ENCODE measurements at regions not wholly inside any gene's neighbourhood (a gene's known extent, or its start where the extent isn't known, plus 50 kb on each side); places are given as distances from the start of the nearest gene placed in this dataset.

GRCh38 chr7:121525155-121525819 lies 129.2 kb upstream of the FAM3C start:
- DNase-seq (ENCODE audit: low spot score) = no peak

DNA sequence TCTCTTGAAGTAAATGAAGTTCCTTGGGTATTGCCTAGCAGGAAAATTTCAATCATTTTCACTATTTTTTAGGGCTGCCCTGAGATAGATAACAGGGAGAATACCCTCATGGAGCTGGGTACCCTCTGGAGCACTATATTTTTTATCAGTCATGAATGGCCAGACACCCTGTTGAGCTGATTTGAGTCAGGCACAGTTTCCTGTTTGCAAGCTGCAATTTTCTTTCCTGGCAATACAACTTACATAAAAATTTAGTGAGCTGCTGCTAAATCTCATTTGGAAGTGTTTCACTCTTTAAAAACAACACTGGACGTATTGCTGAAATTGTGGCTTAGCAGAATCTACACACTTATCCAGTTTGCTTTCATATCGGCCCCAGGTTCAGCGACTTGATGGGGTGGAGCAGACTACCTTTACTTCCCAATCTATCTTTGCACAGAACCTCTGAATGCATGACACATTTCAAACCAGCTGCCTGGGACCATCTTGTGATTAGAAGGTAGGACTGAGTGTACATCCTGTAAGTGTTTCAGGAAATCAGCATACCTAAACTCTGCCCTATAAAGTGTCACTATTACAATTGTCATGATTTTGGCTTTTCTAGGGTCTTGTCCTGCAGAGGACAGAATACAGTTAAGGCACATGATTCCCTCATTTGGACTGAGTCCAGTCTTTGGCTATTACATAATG lies 125.7 kb upstream of the FAM3C start:
- no peak for DNase-seq (ENCODE audit: low spot score)

DNA sequence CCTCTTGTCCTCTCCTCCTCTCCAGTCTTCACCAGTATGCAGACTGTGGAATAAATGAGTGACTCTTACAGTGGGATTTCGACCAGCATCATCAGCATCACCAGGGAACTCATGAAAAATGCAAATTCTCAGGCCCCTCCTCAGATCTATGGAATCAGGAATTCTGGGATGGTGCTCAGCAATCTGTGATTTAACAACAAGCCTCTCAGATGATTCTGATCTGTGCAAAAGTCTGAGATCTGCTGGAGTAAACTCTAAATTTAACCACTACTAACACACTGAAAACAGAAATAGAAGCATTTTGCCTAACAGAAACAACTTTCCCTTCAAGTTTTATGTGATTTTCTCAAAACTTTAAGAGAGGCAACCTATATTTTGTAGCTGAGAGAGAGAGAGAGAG lies 124.8 kb upstream of the FAM3C start:
- no peak for DNase-seq (ENCODE audit: low spot score)

- no peak for DNase-seq (ENCODE audit: low spot score)
Observed at GRCh38 chr7:121519548-121520521, 123.7 kb upstream of the FAM3C start.

DNA sequence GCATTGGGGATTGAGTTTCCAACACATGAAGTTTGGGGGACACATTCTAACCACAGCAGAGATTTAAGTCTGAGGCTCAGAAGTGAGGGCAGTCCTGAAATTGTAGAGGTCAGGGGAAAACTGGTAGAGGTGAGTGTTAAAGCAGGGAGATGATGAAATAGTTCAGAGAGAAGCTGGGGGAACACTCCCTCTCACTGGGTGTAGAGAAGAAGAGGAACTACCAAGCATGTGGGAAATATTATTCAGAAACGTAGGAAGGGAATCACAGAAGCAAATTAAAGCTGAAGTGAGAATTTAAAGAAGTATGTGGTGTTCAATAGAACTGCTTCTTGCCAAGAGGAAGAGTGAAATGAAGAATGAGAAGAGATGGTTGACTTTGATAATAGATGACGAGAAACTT lies 121.5 kb upstream of the FAM3C start:
- no peak for DNase-seq (ENCODE audit: low spot score)

DNA sequence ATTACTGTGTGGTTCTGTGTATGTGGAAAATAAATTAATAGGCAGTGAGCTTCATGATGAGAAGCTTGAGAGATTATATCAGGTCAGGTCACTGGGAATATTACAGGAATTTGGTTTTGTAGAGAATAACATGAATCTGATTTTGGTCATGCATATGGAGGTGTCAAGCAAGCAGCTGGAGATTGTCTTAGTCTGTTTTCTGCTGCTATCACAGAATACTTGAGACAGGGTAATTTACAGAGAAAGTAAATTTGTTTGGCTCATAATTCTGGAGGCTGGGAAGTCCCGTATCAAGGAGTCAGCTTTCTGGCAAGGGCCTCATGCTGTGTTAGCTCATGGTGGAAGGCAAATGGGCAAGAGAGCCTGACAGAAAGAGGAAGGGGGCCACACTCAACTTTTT lies 120.7 kb upstream of the FAM3C start:
- no peak for DNase-seq (ENCODE audit: low spot score)

DNA sequence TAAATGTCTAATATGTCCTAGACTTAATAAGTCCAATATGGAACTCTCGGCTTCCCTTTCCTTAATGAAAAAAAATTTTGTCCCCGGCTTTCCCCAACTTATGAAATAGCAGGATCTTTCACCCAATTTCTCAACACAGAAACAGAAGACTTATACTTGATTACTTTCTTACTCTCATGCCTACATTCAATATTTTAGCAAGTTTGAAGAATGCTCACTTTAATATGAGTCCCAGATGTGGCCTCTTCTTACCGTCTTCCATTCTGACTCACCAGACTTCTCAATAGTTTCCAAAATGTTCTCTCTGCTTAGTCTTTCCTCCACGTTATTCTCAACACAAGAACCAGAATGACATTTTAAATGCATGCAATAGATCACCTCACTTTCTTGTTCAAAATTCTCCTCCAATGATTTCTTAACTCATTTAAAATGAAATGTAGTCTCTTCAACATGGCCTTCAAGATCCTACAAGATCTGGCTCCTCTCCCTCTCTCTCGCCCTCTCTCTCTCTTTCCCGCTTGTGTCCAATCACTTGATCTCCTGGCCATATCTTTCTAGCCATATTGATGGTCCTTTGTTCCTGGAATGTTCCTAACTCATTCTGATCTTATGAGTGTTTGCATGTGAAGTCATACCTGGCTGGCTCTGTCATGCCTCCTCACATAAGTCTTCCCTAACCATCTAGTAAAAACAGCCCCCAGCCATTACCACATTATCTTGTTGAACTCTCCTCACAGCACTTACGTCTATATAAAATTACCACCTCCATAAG lies 119.7 kb upstream of the FAM3C start:
- no peak for DNase-seq (ENCODE audit: low spot score)

- no peak for DNase-seq (ENCODE audit: low spot score)
Observed at GRCh38 chr7:121515229-121515628, 119.1 kb upstream of the FAM3C start.

- DNase-seq (ENCODE audit: low spot score) = no peak
Observed at GRCh38 chr7:121513105-121513504, 117.0 kb upstream of the FAM3C start.

- DNase-seq (ENCODE audit: low spot score) = no peak
Observed at GRCh38 chr7:121510858-121511482, 114.9 kb upstream of the FAM3C start.

DNA sequence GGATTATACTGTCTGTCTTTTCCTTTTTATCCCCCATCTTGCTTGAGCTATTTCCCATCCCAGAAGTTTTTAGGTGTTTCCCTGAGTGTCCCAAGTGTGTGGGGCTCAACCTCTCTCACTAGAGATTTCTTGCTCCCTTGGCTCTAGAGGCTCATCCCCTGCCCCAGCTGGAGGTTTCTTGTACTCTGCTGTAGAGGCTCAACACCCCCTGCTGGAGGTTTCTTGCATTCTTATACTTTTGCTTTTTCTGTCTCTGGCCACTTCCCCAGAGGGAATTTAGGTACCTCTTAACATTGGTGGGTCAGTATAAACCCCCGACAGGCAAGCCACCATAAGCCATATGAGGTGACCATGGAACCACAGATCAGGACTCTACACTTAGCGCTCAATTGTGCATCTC lies 114.2 kb upstream of the FAM3C start:
- DNase-seq (ENCODE audit: low spot score) = no peak

GRCh38 chr7:121505540-121506182 lies 109.6 kb upstream of the FAM3C start:
- no peak for DNase-seq (ENCODE audit: low spot score)

DNA sequence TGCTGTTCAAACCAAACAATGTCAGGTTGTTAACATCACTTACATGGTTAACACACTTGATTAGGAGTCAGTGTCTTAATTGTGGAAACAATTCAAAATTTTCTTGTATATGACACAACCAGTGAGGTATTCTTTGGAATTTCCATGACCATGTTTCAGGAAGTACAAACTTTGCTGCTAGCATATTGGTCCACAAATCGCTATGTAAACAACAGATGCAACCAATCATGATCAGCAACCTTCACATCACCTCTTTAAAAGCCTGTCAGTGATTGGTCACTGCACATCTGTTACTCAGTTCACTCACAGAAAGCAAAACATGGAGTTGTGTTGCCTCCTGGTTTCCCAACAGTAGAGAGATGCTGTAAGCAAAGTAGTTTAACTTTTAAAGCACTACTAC lies 108.9 kb upstream of the FAM3C start:
- DNase-seq (ENCODE audit: low spot score) = no peak

DNA sequence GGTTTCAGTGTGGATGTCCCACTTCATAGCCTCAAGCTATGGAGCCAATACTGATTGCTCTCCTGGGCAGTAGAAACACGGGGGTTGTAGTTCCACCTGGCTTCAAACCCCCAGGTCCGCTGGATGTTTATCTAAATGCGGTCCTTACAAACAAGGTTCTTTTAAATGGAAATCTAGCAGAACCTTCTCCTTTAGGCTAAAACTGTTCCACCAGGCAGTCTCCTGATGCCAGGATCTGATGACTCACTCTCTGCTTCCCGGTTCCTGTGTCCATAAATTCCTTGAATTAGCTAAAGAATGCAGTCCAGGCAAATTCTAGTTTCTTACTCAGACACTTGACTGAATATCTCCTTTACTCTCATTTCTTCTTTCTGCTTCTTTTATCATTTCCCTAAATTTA lies 108.4 kb upstream of the FAM3C start:
- DNase-seq (ENCODE audit: low spot score) = no peak

- no peak for DNase-seq (ENCODE audit: low spot score)
Observed at GRCh38 chr7:121503730-121504129, 107.6 kb upstream of the FAM3C start.

- DNase-seq (ENCODE audit: low spot score) = no peak
Observed at GRCh38 chr7:121503039-121503438, 106.9 kb upstream of the FAM3C start.

GRCh38 chr7:121501566-121501965 lies 105.5 kb upstream of the FAM3C start:
- no peak for DNase-seq (ENCODE audit: low spot score)

DNA sequence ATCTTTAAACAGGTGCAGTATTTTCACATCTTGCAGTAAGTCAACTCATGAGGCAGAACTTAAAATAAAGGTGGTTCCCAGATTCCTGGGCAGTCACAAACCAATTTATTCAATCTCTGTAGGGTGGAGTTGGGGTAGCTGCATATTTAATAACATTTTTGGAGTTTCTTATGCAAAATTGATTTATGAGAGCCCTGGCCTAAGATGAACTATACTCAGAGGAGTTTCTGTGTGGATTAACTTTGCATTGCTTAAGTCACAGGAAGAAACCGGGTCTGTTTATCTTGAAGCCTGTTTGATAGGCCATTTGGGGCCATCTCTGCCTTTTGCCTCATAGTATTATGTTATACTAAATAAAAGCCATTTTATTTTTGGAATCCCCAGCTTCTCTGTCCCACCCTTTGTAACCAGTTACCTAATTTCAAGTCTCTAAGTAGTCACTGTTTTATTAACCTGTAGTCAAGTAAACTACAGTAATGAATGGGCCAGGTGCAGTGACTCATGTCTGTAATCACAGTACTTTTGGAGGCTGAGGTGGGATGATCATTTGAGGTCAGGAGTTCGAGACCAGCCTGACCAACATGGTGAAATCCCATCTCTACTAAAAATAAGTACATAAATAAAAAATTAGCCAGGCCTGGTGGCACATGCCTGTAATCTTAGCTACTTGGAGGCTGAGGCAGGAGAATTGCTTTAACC lies 104.4 kb upstream of the FAM3C start:
- DNase-seq (ENCODE audit: low spot score) = no peak

DNA sequence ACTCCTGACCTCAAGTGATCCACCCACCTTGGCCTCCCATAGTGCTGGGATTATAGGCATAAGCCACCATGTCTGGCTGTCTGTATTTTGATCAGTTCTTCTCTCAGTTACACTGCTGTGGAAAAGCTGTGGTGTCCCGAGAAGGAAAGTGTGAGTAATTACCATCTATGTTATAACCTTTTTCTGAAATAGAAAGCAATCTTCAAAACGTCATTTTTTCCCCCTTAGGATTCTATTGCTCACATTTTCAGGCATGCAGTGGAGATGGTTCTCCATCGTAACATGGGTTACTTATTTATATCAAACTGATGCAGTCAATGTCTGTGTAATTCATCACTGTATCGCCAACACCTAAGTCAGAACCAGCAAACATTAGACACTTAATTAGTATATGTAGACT lies 103.5 kb upstream of the FAM3C start:
- no peak for DNase-seq (ENCODE audit: low spot score)

DNA sequence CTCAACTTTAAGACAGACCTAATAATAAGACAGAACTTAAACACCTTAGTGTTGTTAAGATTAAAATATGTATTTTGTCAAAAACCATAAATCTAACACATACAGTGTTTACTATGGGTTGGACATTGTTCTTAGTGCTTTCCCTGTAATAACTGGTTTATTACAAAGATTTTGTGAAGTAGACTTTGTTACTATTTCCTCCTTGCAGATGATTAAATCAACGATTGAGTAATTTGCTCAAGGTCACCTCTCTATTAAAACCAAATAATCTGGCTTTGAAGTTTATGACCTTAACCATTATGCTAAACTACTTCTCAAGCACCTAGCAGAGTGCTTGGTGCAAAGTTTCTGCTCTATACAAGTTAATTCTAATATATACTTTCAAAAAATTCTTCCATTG lies 102.7 kb upstream of the FAM3C start:
- no peak for DNase-seq (ENCODE audit: low spot score)
